SK-N-SH treated with all-trans-retinoic acid at 6 μM for 48 hours (cell line): ENCODE measurements at regions not wholly inside any gene's neighbourhood (a gene's known extent, or its start where the extent isn't known, plus 50 kb on each side); places are given as distances from the start of the nearest gene placed in this dataset.

Experiments
- ARNTL ChIP-seq: fragments of 450-650 bp; formaldehyde crosslinking; IDR thresholded peaks from 2 replicates; pipeline ENCODE4 v1.5.0; 2020; ENCODE audit warnings: low read depth, mild to moderate bottlenecking, moderate library complexity, borderline replicate concordance
- TF ChIP-seq, protein P1 (sequence below): fragments of 250-450 bp; sonication (Bioruptor Pico); IDR thresholded peaks from 2 replicates; pipeline ENCODE4 v1.8.0; 2020; ENCODE audit warnings: mild to moderate bottlenecking, moderate library complexity, borderline replicate concordance

DNA sequence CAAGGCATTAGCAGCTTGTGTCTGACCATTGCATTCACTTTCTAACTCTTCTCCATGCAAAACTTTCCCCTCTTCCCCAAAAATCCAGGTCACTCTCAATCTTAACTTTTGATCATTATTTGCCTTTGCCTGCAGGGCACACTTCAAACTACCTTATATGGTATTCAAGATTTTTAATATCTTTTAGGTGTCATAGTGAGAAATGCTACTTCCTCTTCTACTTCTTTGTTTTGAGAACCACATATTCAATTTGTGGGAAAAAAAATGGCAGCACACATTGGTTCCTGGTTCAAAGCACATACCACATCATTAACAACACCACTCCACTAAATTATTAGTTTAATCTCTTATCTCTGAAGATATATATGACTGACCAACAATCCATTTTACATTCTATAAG is 1267.0 kb upstream of the CITED2 start:
- TF ChIP-seq, protein P1, sequence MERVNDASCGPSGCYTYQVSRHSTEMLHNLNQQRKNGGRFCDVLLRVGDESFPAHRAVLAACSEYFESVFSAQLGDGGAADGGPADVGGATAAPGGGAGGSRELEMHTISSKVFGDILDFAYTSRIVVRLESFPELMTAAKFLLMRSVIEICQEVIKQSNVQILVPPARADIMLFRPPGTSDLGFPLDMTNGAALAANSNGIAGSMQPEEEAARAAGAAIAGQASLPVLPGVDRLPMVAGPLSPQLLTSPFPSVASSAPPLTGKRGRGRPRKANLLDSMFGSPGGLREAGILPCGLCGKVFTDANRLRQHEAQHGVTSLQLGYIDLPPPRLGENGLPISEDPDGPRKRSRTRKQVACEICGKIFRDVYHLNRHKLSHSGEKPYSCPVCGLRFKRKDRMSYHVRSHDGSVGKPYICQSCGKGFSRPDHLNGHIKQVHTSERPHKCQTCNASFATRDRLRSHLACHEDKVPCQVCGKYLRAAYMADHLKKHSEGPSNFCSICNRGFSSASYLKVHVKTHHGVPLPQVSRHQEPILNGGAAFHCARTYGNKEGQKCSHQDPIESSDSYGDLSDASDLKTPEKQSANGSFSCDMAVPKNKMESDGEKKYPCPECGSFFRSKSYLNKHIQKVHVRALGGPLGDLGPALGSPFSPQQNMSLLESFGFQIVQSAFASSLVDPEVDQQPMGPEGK: no peak
- TF ChIP-seq ARNTL (CRISPR knock-in tag): no peak
